HG02938 (cell line): ENCODE measurements at regions not wholly inside any gene's neighbourhood (a gene's known extent, or its start where the extent isn't known, plus 50 kb on each side); places are given as distances from the start of the nearest gene placed in this dataset.

Source experiments
- ATAC-seq: cut with Tn5 transposase; IDR thresholded peaks from one replicate; pipeline ENCODE4 v1.9.1; 2021; ENCODE audit warnings: mild to moderate bottlenecking, moderate library complexity; ENCODE audit not compliant: unreplicated experiment

- no peak for ATAC-seq
Observed at GRCh38 chr1:37415611-37416244, 58.7 kb upstream of the ZC3H12A start.

DNA sequence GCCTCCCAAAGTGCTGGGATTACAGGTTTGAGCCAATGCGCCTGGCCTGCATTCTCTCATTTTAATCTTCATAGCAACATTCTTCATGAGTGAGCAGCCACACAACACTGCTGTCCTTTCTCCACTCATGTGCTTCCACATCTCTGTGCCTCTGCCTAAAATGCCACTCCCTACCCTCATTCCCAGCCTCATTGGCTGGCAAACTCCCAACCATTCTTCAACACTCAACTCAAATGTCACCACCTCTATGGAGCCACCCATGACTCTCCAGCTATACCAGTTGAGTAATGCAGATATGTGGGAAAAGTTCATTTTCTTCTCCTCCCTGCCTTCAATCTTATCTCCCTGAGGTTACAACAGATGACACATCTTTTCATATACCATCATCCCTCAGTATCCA lies 53.9 kb upstream of the ZC3H12A start:
- no peak for ATAC-seq

GRCh38 chr1:37423810-37424209 lies 50.6 kb upstream of the ZC3H12A start:
- ATAC-seq, result no peak

DNA sequence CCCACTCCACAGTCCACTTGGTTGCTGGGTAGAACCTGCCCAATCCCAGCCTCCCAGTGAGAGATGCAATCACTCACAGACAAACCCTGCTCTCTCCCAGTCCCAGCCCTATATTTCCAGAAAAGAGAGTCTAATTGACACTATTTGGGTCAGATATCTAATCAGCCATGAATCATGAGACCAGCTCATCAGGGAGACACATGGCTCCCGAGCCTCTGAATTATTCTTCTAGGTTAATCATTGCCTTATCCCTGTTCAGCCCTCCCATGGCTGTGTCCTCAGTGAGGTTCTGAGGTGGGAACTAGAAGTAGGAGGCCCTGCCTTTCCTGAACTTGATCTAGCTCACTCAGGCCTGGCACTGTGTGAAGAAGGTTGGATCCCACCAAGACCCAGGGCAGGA lies 49.9 kb upstream of the ZC3H12A start:
- ATAC-seq, result no peak
